ENCODE measurements at regions not wholly inside any gene's neighbourhood (a gene's known extent, or its start where the extent isn't known, plus 50 kb on each side); places are given as distances from the start of the nearest gene placed in this dataset.

GRCh38 chr5:91228188-91228587 is 154.9 kb downstream of the ARRDC3 start:
- TF ChIP-seq CTCF (optimal IDR thresholded peaks at IDR 0.05 in 1 of 3, IDR thresholded peaks at IDR 0.05 in 1 of 3, conservative IDR thresholded peaks at IDR 0.05 in 1 of 3; ENCODE audit: extremely low read depth in 1 of 3, insufficient read depth in 2 of 3, low read length in 3 of 3) (no peak), EZH2 (IDR thresholded peaks at IDR 0.05; ENCODE audit: low read length) (no peak)
